Activated CD8-positive, alpha-beta memory T cell treated with anti-CD3 and anti-CD28 coated beads for 36 hours (primary cell): ENCODE measurements at regions not wholly inside any gene's neighbourhood (a gene's known extent, or its start where the extent isn't known, plus 50 kb on each side); places are given as distances from the start of the nearest gene placed in this dataset.

Source experiments
- CTCF ChIA-PET: fragments of 350-600 bp; sonication (Branson Sonifier 250); formaldehyde crosslinking; loops from one replicate; lab custom pipeline; 2021; ENCODE audit warnings: antibody characterized with exemption; lab: Charles Lee
- POLR2A ChIA-PET: fragments of 350-600 bp; sonication (Branson Sonifier 250); formaldehyde crosslinking; loops from one replicate; lab custom pipeline; 2021; ENCODE audit warnings: antibody characterized with exemption; lab: Charles Lee

- CTCF ChIA-PET, result no interaction called here
- POLR2A ChIA-PET, result no interaction called here
Measured at GRCh38 chr1:43049481-43049880, 90.8 kb upstream of the SLC2A1 start.

DNA sequence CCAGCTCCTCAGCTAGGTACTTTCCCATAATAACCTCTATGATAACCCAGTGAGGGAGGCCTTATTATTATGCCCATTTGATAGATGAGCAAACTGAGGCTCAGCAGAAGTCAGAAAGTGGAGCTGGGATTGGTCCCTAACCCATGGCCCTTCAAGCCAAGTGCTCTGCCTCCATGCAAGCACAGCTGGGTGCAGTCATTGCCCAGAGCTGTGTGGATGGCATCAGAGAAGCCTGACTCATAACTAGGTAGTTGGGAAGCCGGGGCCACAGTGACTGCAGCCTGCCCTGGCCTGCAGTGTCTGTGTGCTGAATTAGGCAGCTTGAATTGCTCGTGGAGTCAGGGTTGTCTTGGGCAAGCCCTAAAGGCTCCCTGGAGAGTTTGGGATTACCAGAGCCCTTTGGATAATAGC is 89.9 kb upstream of the SLC2A1 start:
- POLR2A ChIA-PET, result interaction anchor here (1.0 kb wide), 1 partner anchor 94 kb away, joined by 3 read pairs; no protein-coding TSS in a partner anchor
- CTCF ChIA-PET, result no interaction called here

DNA sequence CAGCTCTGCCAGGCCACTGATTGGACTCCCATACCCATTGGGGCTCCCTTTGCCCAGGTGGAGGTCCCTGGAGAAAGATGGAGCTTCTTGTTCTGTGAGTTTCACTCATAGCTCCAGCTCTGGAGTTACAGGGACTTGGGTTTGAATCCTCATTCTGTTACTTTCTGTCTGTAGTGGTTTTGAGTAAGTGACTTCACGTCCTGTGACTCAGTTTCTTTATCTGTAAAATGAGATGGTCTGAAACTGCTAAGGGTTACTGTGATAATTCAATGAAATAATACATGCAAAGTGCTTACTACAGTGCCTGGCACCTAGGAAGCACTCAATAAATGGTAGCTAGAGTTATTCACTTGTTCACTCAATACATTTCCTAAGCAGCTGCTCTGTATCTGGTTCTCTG is 88.5 kb upstream of the SLC2A1 start:
- POLR2A ChIA-PET, result no interaction called here
- CTCF ChIA-PET, result no interaction called here

- ChIA-PET POLR2A (no interaction called here), CTCF (no interaction called here)
Measured at GRCh38 chr1:43044572-43045361, 86.1 kb upstream of the SLC2A1 start.

DNA sequence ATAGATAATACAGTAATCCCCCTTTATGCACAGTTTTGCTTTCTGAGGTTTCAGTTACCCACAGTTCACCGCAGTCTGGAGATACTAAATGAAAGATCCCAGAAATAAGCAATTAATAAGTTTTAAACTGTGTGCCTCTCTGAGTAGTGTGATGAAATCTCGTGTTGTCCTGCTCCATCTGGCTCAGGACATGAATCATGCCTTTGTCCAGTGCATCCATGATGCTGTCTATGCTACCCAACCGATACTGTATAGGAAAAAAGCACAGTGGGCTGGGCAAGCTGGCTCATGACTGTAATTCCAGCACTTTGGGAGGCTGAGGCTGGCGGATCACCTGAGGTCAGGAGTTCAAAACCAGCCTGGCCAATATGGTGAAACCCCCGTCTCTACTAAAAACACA is 85.0 kb upstream of the SLC2A1 start:
- ChIA-PET POLR2A (no interaction called here), CTCF (no interaction called here)

DNA sequence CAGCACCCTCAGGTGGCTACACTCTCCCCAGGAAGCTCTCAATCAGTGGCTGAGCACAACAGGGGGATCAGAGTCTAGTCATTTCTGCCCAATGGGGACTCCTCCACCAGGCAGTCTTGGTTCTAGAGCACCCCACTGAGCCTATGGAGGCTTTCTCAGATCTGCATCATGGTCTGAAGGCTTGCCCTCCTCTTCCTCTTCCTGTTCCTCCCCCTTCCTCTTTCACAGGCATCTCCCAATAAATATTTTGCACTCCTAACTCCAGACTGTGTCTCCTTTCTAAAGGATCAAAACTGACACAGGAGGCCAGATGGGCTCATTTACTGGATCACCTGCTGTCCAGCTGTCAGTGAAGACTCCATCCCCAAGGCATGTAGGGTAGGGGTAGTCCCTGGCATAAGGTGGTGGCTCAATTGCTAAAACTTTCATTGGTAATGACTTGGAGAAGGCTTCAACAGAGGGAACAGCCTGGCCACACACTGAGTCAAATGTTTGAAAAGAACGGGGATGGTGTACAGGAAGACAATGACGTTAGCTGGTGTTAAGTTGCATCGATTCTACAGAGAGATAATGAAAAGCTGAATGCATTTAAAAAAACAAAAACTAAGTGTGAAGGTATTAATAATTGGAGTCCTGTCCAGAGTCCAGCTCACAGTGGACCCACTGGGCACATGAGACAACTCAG is 84.2 kb upstream of the SLC2A1 start:
- CTCF ChIA-PET, result interaction anchor here (1.0 kb wide), 1 partner anchor 130 kb away, joined by 3 read pairs; no protein-coding TSS in a partner anchor
- POLR2A ChIA-PET, result no interaction called here

GRCh38 chr1:43042127-43042526 is 83.5 kb upstream of the SLC2A1 start:
- ChIA-PET POLR2A (no interaction called here), CTCF (interaction anchor here (1.0 kb wide), 1 partner anchor 129 kb away, joined by 3 read pairs; no protein-coding TSS in a partner anchor)

DNA sequence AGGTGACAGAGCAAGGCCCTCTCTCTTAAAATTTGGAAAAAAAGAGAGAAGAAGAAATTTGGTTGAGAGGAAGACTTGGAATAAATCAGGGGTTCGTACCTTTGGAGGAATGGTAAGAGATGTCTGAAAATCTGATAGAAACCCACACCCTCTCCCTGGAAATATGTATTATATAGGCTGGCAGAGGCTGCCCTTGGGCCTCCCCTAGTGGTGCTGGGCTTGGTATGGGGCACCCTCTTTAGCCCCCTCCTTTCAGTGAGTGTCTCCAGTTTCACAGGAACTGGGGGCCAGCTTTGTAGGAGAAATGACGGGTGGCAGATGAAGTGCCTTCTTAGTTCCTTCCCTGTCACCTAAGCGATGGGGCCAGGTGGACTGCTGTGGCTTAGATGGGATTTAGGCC is 82.9 kb upstream of the SLC2A1 start:
- ChIA-PET POLR2A (no interaction called here), CTCF (interaction anchor here (1.5 kb wide), 1 partner anchor 79 kb away, joined by 3 read pairs; no protein-coding TSS in a partner anchor)

- ChIA-PET CTCF (no interaction called here), POLR2A (no interaction called here)
Measured at GRCh38 chr1:43039228-43040055, 80.8 kb upstream of the SLC2A1 start.

- CTCF ChIA-PET, result no interaction called here
- POLR2A ChIA-PET, result no interaction called here
Measured at GRCh38 chr1:43038232-43038935, 79.7 kb upstream of the SLC2A1 start.

DNA sequence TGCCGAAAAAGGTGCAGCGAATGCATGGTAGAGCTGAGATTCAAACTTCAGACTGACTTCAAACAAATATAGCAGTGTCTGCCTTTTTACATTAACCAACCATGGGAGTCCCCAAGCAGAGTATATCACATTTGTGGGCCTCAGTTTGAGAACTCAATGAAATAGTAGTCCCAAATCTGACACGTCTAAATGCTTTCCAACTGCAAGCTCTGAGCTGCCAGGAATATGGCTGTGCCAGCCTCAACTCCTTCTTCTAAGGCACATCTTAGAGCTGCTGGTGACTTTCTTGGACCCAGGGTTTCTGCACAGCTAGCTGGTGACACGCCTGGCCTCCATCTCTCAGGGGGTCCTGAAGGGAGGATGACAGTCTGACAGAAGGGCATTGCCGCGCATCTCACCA is 78.8 kb upstream of the SLC2A1 start:
- ChIA-PET CTCF (no interaction called here), POLR2A (no interaction called here)

DNA sequence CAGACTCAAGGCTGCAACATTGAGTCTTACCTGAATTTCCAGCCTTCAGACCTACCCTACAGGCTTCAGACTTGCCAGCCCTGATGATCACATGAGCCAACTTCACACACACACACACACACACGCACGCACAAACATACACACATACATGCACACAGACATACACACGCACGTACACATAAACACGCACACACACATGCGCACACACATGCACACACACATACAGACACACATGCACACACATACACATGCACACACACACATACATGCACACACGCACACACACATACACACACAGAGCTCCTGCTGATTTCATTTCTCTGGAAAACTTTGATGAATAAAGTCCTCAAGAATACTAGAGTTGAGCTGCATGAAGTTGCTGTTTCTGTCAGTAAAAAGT is 78.3 kb upstream of the SLC2A1 start:
- ChIA-PET CTCF (no interaction called here), POLR2A (no interaction called here)

DNA sequence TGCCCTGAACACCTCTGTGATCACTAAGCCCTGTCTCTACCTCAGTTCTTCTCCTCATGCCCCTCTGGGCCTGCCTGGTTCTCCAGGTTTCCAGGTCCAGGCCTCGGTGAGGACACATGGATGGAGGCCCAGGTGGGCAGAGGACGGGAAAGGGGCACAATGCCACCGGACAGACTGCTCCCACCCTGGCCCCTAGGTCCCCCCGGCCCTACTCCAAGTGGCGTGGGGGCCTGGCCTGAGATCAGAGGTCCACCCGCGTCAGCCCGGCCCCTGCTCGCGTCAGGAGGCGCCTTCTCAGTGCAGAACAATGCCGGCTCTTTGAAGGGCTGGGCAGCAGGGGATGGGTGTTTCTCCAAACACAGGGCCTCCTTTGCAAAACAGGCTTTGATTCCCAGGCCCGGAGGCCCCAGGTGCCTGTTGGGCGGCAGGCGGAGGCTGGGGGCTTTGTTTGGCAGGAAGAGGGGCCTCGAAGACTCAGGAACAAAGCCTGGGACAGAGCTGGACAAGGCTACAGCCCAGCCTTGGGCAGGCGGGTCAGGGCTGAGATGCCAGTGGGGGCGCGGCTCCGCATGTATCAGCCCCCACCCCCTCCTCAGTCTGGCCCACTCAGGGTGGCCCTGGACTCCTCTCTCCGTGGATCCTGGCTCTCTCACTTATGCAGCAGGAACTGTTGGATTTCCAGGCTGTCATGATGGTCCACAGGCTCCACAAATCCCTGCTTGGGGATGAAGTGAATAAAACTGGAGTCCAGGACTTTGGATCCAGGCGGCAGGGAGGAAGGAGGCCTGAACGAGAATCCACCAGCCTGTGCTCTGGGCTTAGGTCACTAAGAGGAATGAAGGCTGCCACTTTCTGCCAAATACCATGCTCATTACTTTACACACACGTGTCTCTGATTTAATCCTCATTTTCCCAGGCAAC is 77.4 kb upstream of the SLC2A1 start:
- POLR2A ChIA-PET, result no interaction called here
- CTCF ChIA-PET, result no interaction called here

DNA sequence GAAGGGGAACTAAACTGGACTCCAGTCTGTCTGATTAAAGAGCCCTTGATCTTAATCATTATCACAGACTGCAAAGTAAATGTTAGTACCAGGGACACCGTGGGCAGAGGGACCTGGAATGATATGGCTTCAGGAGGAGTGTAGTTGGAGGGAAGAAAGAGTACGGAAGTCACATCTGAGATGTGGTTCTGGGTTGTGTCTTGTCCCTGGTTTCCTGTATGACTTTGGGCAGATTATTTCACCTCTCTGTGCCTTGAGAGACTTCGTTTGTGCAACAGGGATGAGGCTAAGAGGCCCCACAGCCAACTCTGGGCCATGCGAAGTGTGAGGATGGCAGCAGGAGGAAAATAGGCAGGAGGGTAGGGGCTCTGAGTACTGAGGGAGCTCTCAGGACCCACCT is 76.1 kb upstream of the SLC2A1 start:
- CTCF ChIA-PET, result interaction anchor here (1.0 kb wide), 1 partner anchor 39 kb away, joined by 3 read pairs; no protein-coding TSS in a partner anchor

GRCh38 chr1:43034195-43034658 is 75.6 kb upstream of the SLC2A1 start:
- CTCF ChIA-PET, result interaction anchor here (1.0 kb wide), 1 partner anchor 39 kb away, joined by 3 read pairs; no protein-coding TSS in a partner anchor
- POLR2A ChIA-PET, result no interaction called here

More for the DNA sequence above, 76.1 kb upstream of the SLC2A1 start:
- POLR2A ChIA-PET, result no interaction called here

- CTCF ChIA-PET, result interaction anchor here (0.7 kb wide), 1 partner anchor 499 kb away, joined by 5 read pairs; no protein-coding TSS in a partner anchor
- POLR2A ChIA-PET, result no interaction called here
Measured at GRCh38 chr1:43031316-43032203, 72.9 kb upstream of the SLC2A1 start.

DNA sequence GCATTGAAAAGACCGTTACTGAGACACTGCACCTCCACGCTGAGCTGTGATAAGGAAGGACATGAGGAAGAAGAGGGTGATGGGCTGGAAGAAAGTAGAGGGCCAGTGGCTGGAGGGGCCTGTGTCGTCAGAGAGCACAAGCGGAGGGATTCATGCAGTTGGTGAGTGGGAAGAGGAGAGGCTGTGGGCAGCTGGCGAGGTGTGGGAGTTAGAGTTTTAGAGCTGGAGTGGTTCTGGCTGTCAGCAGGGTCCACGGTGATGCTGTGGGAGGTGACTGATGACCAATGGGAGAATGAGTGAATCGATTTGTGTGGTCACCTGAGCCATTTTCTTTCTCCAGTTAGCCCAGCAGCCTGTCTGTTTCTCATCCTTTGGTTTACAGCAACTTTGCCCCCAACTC is 66.2 kb upstream of the SLC2A1 start:
- ChIA-PET CTCF (no interaction called here), POLR2A (no interaction called here)
